ENCODE measurements at regions not wholly inside any gene's neighbourhood (a gene's known extent, or its start where the extent isn't known, plus 50 kb on each side); places are given as distances from the start of the nearest gene placed in this dataset.

DNA sequence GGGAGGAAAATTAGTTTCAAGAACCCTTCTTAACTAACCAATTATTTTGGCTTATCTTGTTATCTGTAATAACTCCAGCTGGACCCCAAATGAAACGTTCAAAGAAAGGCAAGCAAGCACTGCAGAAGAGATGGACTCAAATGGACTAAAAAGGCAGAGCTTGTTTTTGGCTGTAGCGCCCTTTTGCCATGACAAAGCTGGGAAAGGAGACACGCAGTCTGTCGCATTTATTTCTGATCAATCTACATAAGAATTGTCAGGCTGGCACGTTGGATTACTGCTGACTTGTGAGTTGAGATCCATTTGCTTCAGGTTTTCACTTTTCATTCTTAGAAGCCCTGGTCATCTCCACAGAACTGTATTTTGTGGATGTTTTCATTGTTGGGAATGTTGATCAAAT is 402.9 kb downstream of the TMEM182 start:
- no peaks in the 10 kb centered on the region for H3K4me1 ChIP-seq (ENCODE audit: control insufficient read depth, insufficient read depth, low read length)
- H3K27ac ChIP-seq (ENCODE audit: low read length): no peak overlapping the region
- 85% methylated on average over 5 of the region's 5 CpGs for WGBS (ENCODE audit: insufficient coverage)
- H3K4me3 ChIP-seq (ENCODE audit: low read length): no peak overlapping the region
- Mint-ChIP-seq H3K9me3 (no peaks in the 10 kb centered on the region), H3K27ac (no peak overlapping the region), H3K4me3 (no peak overlapping the region), H3K36me3 (no peaks in the 10 kb centered on the region), H3K4me1 (peaks cover 0 to 6% of the 10 kb centered on the region in 2 donors), H3K27me3 (ENCODE audit: low read depth in 2 of 2) (peaks cover 0 to 7% of the 10 kb centered on the region in 2 donors)
- intact Hi-C loops (cut with micrococcal nuclease): loop anchor here (5.0 kb wide), 1 partner anchor 1683 kb away; no protein-coding TSS in a partner anchor
- H3K27me3 ChIP-seq (ENCODE audit: control insufficient read depth, insufficient read depth, low read length): no peaks in the 10 kb centered on the region
- no peaks in the 10 kb centered on the region for H3K9me3 ChIP-seq (ENCODE audit: control insufficient read depth, insufficient read depth, low read length)
- no peak for ATAC-seq
- TF ChIP-seq, protein P1, sequence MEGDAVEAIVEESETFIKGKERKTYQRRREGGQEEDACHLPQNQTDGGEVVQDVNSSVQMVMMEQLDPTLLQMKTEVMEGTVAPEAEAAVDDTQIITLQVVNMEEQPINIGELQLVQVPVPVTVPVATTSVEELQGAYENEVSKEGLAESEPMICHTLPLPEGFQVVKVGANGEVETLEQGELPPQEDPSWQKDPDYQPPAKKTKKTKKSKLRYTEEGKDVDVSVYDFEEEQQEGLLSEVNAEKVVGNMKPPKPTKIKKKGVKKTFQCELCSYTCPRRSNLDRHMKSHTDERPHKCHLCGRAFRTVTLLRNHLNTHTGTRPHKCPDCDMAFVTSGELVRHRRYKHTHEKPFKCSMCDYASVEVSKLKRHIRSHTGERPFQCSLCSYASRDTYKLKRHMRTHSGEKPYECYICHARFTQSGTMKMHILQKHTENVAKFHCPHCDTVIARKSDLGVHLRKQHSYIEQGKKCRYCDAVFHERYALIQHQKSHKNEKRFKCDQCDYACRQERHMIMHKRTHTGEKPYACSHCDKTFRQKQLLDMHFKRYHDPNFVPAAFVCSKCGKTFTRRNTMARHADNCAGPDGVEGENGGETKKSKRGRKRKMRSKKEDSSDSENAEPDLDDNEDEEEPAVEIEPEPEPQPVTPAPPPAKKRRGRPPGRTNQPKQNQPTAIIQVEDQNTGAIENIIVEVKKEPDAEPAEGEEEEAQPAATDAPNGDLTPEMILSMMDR (IDR thresholded peaks at IDR 0.05): no peak
- no peak for DNase-seq
- H3K36me3 ChIP-seq (ENCODE audit: control insufficient read depth, insufficient read depth, low read length): no peaks in the 10 kb centered on the region

DNA sequence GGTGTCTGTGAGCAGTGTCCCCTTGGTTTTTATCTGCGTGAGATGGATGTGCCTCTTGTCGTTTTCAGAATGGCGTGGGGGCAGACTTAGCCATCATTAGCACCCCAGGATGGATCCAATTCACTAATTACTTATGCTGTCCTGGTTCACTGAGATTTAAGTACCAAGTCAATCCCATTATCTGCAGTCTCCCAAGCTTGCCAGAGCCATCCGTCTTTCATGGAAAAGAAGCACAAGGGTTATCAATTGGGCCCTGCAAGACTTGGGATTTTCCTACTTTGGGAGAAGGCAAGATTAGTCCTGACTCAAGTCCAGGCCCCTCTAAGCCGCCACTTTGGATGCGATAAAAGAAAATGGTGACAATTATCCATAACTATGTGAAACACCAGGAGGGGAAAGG is 404.0 kb downstream of the TMEM182 start:
- DNase-seq: no peak
- no peak overlapping the region for H3K27ac Mint-ChIP-seq
- H3K27me3 Mint-ChIP-seq (ENCODE audit: low read depth in 2 of 2): peaks cover 0 to 4% of the 10 kb centered on the region in 2 donors
- TF ChIP-seq, protein P1 (IDR thresholded peaks at IDR 0.05): no peak
- Histone ChIP-seq H3K9me3 (ENCODE audit: control insufficient read depth, insufficient read depth, low read length) (no peaks in the 10 kb centered on the region), H3K27ac (ENCODE audit: low read length) (no peak overlapping the region), H3K4me3 (ENCODE audit: low read length) (no peak overlapping the region), H3K4me1 (ENCODE audit: control insufficient read depth, insufficient read depth, low read length) (no peaks in the 10 kb centered on the region), H3K27me3 (ENCODE audit: control insufficient read depth, insufficient read depth, low read length) (no peaks in the 10 kb centered on the region), H3K36me3 (ENCODE audit: control insufficient read depth, insufficient read depth, low read length) (no peaks in the 10 kb centered on the region)
- ATAC-seq: no peak
- no peaks in the 10 kb centered on the region for H3K9me3 Mint-ChIP-seq
- H3K4me3 Mint-ChIP-seq: no peak overlapping the region
- intact Hi-C loops (cut with micrococcal nuclease): no loop called here
- peaks cover 0 to 5% of the 10 kb centered on the region in 2 donors for H3K4me1 Mint-ChIP-seq
- WGBS (ENCODE audit: insufficient coverage): 89% methylated on average over 5 of the region's 6 CpGs
- H3K36me3 Mint-ChIP-seq: no peaks in the 10 kb centered on the region

DNA sequence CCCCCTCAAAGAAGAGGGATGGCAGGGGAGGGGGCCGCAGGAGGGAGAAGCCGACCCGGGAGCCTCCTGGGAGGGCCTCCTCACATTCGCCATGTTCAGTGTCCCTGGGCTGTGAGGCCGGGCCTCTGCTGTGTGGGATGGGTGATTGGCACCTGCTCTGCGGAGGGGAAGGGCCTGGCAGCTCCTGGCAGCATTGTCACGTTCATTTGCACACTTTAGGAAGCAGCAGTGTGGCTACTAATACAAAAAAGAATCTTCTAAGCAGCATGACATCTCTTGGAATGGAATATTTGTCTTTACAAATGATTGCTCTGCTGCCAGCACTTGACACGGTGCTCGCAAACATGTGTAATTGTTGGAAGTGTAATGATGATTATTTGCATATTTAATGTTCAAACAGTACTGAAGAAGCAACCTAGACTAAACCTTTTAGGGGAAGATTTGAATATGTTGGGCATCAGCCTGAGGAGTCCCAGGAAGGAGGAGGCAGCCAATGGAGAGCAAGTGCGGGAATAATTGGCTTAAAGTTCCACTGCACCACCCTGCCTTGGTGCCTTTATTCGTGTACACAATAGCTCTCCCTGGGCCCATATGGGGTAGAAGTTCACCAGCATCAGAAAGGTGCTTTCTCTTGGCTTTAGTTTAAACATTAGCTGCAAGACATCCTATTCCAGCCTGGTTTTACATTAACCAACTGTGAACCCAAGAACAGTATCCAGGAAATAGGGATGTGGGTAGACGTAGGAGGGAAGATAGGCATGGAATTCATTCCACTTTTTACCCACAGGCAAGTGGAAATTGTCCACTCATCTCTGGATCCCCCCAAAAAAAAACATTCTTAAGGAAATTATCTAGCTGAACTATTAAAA is 404.9 kb downstream of the TMEM182 start:
- H3K4me3 ChIP-seq (ENCODE audit: low read length): no peak overlapping the region
- no peak for DNase-seq
- WGBS (ENCODE audit: insufficient coverage): 88% methylated on average over 11 of the region's 12 CpGs
- no peak for ATAC-seq
- no peaks in the 10 kb centered on the region for H3K27me3 ChIP-seq (ENCODE audit: control insufficient read depth, insufficient read depth, low read length)
- H3K27ac ChIP-seq (ENCODE audit: low read length): no peak overlapping the region
- no peaks in the 10 kb centered on the region for H3K9me3 ChIP-seq (ENCODE audit: control insufficient read depth, insufficient read depth, low read length)
- H3K36me3 Mint-ChIP-seq: no peaks in the 10 kb centered on the region
- TF ChIP-seq, protein P1 (IDR thresholded peaks at IDR 0.05): no peak
- no peaks in the 10 kb centered on the region for H3K4me1 Mint-ChIP-seq
- intact Hi-C loops (cut with micrococcal nuclease): no loop called here
- H3K9me3 Mint-ChIP-seq: peaks cover 0 to 2% of the 10 kb centered on the region in 2 donors
- H3K4me1 ChIP-seq (ENCODE audit: control insufficient read depth, insufficient read depth, low read length): no peaks in the 10 kb centered on the region
- H3K27ac Mint-ChIP-seq: no peak overlapping the region
- no peak overlapping the region for H3K4me3 Mint-ChIP-seq
- H3K36me3 ChIP-seq (ENCODE audit: control insufficient read depth, insufficient read depth, low read length): no peaks in the 10 kb centered on the region
- H3K27me3 Mint-ChIP-seq (ENCODE audit: low read depth in 2 of 2): no peaks in the 10 kb centered on the region

Data from natural killer cell (primary cell).